ENCODE measurements at regions not wholly inside any gene's neighbourhood (a gene's known extent, or its start where the extent isn't known, plus 50 kb on each side); places are given as distances from the start of the nearest gene placed in this dataset.

DNA sequence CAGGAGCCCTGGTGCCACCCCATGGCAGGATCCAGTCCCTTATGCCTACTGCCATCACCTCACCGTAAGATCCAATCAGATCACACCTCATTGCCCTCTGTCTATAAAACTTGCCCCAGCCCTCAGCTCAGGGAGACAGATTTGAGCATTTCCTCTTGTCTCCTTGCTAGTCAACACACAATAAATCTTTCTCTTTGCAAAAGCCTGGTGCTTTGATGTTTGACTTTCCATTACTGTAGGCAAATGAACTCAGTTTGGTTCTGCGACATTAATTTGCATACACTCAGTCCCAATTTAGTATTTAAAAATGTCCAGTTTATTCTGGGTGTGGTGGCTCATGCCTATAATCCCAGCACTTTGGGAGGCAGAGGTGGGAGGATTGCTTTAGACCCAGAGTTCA lies 188.4 kb downstream of the AEBP2 start:
- no peak overlapping the region for H3K4me3 ChIP-seq (ENCODE audit: low read depth, low read length)
- H3K36me3 ChIP-seq (ENCODE audit: control insufficient read depth, insufficient read depth, low read length) = no peaks in the 10 kb centered on the region
- no peak for DNase-seq (ENCODE audit: low read depth)
- no peaks in the 10 kb centered on the region for H3K27me3 ChIP-seq (ENCODE audit: control insufficient read depth, insufficient read depth, low read length)
- TF ChIP-seq CTCF (IDR thresholded peaks at IDR 0.05; ENCODE audit: insufficient read depth, low read length, poor library complexity, severe bottlenecking) = no peak

GRCh38 chr12:19630536-19630935 lies 191.2 kb downstream of the AEBP2 start:
- Histone ChIP-seq H3K36me3 (ENCODE audit: control insufficient read depth, insufficient read depth, low read length) (no peaks in the 10 kb centered on the region), H3K27me3 (ENCODE audit: control insufficient read depth, insufficient read depth, low read length) (no peaks in the 10 kb centered on the region), H3K4me3 (ENCODE audit: low read depth, low read length) (no peak overlapping the region)
- TF ChIP-seq CTCF (IDR thresholded peaks at IDR 0.05; ENCODE audit: insufficient read depth, low read length, poor library complexity, severe bottlenecking) = no peak
- DNase-seq (ENCODE audit: low read depth) = no peak

GRCh38 chr12:19633194-19633593 lies 193.9 kb downstream of the AEBP2 start:
- H3K36me3 ChIP-seq (ENCODE audit: control insufficient read depth, insufficient read depth, low read length) = no peaks in the 10 kb centered on the region
- no peaks in the 10 kb centered on the region for H3K27me3 ChIP-seq (ENCODE audit: control insufficient read depth, insufficient read depth, low read length)
- H3K4me3 ChIP-seq (ENCODE audit: low read depth, low read length) = no peak overlapping the region
- DNase-seq (ENCODE audit: low read depth) = no peak
- no peak for TF ChIP-seq CTCF (IDR thresholded peaks at IDR 0.05; ENCODE audit: insufficient read depth, low read length, poor library complexity, severe bottlenecking)

GRCh38 chr12:19633641-19634040 lies 194.3 kb downstream of the AEBP2 start:
- no peaks in the 10 kb centered on the region for H3K27me3 ChIP-seq (ENCODE audit: control insufficient read depth, insufficient read depth, low read length)
- H3K36me3 ChIP-seq (ENCODE audit: control insufficient read depth, insufficient read depth, low read length) = no peaks in the 10 kb centered on the region
- no peak for DNase-seq (ENCODE audit: low read depth)
- TF ChIP-seq CTCF (IDR thresholded peaks at IDR 0.05; ENCODE audit: insufficient read depth, low read length, poor library complexity, severe bottlenecking) = no peak
- no peak overlapping the region for H3K4me3 ChIP-seq (ENCODE audit: low read depth, low read length)

DNA sequence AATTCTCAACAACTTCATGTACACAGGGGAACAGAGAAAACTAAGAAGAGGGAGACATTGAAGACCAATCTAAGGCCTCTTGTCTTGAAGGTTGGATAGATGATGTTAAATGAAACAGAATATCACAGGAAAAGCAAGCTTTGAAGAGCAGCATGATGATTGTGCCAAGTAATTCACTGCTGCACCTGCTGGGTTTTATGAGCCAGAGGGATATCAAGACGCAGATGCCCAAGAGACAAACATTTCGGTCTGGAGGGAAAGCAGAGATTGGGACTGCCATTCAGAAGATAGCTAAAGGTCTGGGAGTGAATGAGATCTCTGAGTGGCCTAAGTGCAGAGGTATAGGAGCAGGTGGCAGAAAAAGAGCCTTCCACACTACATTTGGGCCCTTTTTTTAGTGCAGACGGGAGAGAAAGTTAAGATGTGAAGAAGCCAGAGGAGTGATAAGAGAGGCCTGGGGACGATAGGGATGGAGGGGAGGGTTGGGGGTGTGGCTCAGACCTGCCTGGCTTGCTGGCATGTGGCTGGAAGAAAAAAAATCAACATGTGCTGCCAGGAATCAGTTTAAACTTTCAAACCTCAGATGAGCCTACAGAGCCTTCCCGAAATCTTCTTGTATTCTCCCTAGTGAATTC lies 200.6 kb downstream of the AEBP2 start:
- no peak for DNase-seq (ENCODE audit: low read depth)
- Histone ChIP-seq H3K36me3 (ENCODE audit: control insufficient read depth, insufficient read depth, low read length) (no peaks in the 10 kb centered on the region), H3K4me3 (ENCODE audit: low read depth, low read length) (no peak overlapping the region), H3K27me3 (ENCODE audit: control insufficient read depth, insufficient read depth, low read length) (no peaks in the 10 kb centered on the region)
- TF ChIP-seq CTCF (IDR thresholded peaks at IDR 0.05; ENCODE audit: insufficient read depth, low read length, poor library complexity, severe bottlenecking) = no peak

Data from kidney epithelial cell (primary cell).